SK-N-SH (cell line): ENCODE measurements at regions not wholly inside any gene's neighbourhood (a gene's known extent, or its start where the extent isn't known, plus 50 kb on each side); places are given as distances from the start of the nearest gene placed in this dataset.

Experiments
- CTCF ChIP-seq: fragments of 200-600 bp; sonication (generic); IDR thresholded peaks from 2 replicates; pipeline ENCODE4 v1.6.1; 2017; ENCODE audit warnings: antibody characterized with exemption, mild to moderate bottlenecking, moderate library complexity
- FOXJ3 ChIP-seq: sonication (generic); formaldehyde crosslinking; IDR thresholded peaks from 2 replicates; pipeline ENCODE4 v1.5.1; 2020; ENCODE audit warnings: mild to moderate bottlenecking, missing genetic modification reagents
- MAX ChIP-seq: IDR thresholded peaks from 2 replicates; pipeline ENCODE4 v1.4.0; 2012; ENCODE audit warnings: low read depth

- TF ChIP-seq CTCF: no peak
- no peak for TF ChIP-seq MAX
- TF ChIP-seq FOXJ3 (CRISPR knock-in tag): no peak
These were observed 211.1 kb upstream of the GALNT17 start for GRCh38 chr7:70920876-70921275.
